ENCODE measurements at regions not wholly inside any gene's neighbourhood (a gene's known extent, or its start where the extent isn't known, plus 50 kb on each side); places are given as distances from the start of the nearest gene placed in this dataset.

DNA sequence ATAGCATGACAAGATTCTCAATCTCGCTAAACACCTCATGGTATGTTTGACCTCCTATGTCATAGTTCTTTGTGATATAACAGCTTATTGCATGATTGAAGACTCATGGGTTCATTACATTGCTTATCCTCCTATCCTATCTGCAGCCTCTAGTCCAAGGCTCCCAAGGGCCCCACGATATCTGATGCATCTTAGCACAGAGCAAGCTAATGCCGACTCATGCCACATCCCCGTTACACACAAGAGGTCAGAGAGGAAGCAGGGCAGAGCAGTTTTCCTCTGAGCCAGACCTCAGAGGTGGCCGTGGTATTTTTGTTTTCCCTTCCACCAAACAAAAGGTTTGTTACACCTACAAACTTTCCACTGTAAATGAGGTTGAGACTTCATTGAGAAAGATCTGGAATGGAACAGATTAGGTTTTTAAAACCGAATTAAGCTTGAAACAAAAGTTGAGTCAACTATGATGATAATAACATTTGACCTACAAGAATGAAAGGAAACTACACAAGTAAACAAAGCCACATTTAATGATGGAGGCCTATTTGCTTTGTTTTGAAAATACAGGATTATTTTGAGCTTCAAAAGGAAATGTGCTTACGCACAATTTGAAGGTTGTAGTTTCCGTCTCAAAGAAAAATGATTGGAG, 133.9 kb upstream of the MYLIP start:
- no peak for DNase-seq

DNA sequence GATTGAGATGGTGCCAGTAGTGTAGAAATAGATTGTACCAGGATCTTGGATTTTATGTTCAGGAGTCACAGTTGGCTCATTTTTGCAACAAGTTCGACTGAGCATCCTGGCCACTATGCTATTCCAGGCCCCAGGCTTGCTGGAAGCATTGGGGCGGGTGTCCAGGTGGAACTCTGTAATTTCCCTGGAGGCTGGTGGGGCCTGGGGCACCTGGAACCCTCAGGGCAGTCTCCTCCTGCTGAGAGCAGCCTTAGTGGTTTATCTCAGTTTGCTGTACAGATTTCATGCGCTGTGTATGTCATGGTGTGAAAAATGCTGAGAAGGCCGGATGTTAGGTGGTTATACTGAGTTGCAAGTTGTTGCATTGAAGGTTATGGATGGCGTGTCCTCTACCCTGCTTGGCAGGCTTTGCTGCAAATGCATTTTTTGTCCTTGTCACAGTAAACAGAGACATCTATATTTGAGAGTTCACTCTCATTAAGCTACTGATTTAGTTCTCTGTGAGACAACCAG, 135.1 kb upstream of the MYLIP start:
- DNase-seq: no peak

GRCh38 chr6:15990179-15990578, 138.7 kb upstream of the MYLIP start:
- DNase-seq: no peak

DNA sequence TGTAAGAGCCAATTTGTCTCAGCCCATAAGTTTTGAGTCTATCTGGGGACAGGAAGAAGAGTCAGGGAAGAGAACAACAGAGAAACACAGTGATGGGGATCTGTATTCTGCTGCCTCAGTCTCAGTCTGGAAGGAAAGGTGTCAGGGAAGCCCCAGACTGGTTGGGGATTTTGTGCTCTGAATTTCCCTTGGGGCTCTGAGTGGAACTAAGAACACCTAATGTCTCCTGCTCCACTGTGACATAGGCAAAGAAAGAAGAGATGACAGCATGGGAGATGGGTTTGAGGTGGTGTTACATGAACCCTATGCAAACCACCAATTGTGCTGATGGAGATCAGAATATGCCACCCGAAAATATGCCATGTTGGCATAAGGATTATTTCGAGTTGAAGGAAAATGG, 139.5 kb upstream of the MYLIP start:
- DNase-seq: no peak

- peak in 3 of 56 donors; percentile 3 to 19 (median 6) for DNase-seq
These were observed 141.3 kb upstream of the MYLIP start for GRCh38 chr6:15987569-15987968.

GRCh38 chr6:15986027-15986629, 142.8 kb upstream of the MYLIP start:
- no peak for DNase-seq

DNA sequence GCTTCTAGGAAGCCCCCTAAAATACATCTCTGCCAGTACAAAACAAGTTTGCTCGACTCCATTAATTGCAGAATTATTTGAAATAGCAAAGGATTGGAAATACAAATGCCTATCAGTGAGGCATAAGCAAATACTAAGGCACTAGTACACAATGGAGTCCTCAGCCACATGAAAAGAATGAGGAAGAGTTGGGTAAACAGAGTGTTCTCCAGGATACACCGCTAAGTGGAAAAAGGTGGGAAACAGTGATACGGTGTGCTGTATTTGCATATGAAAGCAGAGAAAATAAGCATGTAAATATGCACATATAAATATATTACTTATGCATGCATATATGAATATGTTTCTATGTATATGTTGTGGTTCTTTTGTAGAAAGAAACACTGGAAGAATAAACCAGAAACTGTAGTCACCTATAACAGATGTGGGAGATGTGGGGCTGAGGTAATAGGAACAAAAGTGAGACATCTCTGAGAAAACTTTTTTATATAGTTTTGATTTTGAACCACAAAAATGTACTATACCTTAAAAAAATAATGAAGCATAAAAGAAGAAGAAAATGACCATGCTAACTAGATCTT, 143.4 kb upstream of the MYLIP start:
- no peak for DNase-seq

GRCh38 chr6:15981956-15982355, 146.9 kb upstream of the MYLIP start:
- DNase-seq: no peak

DNA sequence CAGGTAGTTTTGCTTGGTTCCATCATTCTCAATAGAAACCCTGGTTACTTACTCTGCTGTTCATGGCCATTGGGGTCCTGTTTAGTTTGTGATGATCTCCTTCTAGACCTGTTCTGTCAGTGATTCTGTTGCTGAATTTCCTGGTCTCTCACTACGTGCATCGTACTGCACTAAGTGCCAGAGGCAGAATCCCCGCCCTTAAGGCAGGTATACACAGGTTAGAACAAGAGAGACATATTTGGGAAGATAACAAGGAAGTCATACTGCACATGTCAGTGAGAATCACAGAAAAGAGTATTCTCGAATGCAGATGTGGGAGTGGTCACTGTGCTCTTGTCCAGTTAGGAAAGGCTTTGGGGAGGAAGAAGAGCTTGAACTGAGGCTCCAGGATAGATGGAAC, 148.1 kb upstream of the MYLIP start:
- DNase-seq: no peak

DNA sequence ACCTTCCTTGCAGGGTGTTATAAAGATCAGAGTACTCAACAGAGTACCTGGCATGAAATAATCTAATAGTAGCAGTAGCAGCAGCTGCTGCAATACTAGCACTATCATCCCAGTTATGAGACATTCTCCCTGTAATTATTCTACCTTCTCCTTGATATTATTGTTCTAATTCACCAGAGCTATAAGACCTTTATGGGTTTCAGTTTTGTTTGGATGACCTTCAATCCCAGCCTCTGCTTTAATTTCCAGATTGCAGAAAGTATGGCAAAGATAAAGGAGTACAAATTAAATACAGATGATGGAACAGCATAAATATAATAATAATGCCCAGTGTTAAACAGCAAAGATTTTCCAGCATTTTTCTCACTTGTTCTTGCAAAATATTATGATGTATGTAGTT, 150.5 kb upstream of the MYLIP start:
- DNase-seq: no peak

- no peak for DNase-seq
These were observed 151.8 kb upstream of the MYLIP start for GRCh38 chr6:15977050-15977449.

DNA sequence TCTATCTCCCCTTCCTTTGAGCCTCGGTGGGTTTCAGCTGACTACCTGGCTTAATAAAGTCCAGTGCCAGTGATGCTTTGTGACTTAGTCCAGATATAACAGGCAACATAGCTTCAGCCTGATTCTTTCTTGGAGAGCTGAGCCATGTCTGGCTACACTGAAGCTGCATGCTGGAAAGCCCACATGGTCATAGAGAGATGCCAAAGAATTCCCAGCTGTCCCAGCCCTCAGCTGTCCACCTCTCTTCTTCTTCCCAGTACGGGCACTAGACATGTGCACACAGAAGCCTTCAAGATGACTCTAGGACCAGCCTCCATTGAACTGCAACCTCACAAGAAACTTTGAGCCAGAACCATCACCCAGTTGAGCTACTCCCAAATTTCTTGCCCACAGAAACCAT, 154.1 kb upstream of the MYLIP start:
- DNase-seq: no peak

DNA sequence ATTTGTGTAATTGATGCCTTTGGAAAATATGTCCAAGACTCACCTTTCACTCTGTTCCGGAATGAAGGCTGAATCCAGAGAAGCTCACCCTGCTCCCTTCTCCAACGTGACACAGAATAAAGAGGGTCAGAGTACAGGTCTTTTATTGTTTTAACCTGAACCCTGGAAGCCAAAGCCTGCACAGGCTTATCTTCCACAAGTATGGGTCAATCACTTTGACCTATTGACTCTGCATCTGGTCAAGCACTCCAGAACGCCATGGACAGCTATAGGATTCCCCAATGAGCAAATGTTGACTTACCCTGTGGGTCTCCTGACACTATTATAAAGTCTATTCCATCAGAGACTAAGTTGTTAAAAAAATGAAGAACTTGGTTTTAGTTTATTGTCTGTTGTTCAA, 158.4 kb upstream of the MYLIP start:
- DNase-seq: no peak

DNA sequence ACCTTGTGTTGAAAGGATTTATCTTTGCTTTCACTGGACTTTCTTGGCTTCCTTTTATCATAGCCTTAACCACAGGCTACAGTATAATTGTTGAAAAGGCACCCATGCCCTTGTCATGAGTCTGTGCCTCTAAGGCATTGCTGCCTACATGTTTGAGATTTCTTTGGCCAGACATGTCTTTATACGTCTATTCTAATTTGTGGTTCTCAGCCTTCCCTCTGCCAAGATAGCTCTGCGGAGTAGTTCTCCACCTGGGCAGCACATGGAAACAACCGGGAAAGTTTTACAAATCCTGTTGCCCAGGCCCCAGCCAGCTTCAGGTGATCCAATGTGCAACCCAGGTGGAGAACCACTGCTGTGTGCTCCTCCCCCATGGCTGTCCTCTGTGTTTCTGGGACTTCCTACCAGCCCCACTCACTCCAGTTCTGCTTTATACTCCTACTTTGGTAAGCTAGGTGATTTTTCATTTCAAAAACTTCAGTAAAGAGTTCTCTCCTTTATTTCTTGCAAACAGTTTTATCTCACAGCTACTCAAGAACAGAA, 159.6 kb upstream of the MYLIP start:
- no peak for DNase-seq

GRCh38 chr6:15968519-15968918, 160.4 kb upstream of the MYLIP start:
- no peak for DNase-seq

DNA sequence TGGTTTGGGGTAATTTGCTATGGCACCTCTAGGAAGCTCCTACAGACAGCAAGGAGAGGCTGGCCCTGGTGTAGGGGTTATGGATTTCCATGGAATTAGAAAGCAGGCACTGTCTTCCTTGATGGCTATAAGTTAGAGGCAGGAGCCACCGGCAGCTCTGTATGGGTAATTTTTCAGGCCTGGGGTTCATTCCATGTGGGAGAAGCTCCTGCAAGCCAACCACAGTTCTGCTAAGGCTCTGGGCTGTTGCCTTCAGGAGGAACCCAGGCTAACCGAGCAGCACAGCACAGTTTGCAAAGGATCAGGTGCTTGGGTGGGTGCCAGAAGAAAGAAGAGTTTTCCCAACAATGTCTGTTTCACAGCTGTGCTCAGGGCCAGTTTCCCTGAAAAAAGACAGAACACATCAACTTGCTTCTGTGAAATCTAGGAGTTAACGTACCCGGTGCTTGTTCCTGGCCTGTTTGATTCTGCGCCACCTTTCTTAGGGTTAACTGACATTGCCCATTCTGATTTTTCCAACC, 162.8 kb upstream of the MYLIP start:
- no peak for DNase-seq

GRCh38 chr6:15962449-15962764, 166.5 kb upstream of the MYLIP start:
- DNase-seq: no peak

- no peak for DNase-seq
These were observed 167.0 kb upstream of the MYLIP start for GRCh38 chr6:15961635-15962448.

- no peak for DNase-seq
These were observed 167.9 kb upstream of the MYLIP start for GRCh38 chr6:15960740-15961634.

DNA sequence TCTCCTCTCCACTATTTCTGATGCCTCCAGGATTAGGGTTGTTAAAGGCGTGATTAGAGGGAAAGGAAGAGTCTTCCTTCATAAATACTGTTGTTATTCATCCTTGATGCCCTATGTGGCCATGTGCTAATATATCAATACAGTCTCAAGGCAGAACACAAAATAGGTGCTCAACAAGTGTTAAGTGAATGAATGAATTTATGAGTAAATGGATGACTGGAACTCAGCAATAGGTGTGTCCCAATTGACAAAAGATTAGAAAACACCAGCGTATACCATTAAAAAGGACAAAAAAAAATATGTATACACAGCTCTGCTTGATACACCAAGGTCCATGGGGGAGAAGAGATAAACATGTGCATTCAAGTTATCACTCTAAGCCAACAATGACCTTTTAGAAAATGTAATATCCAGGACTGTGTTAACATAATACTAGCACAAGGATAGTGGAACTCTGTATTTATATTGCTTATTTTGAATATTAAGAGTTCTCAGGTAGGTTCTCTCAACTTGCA, 171.2 kb upstream of the MYLIP start:
- no peak for DNase-seq
